ENCODE measurements at regions not wholly inside any gene's neighbourhood (a gene's known extent, or its start where the extent isn't known, plus 50 kb on each side); places are given as distances from the start of the nearest gene placed in this dataset.

- no peak for ATAC-seq
- Histone ChIP-seq H3K27me3 (ENCODE audit: control insufficient read depth in 2 of 2, insufficient read depth in 2 of 2, low read length in 2 of 2) (no peaks in the 10 kb centered on the region), H3K4me3 (ENCODE audit: low read length) (no peak overlapping the region), H3K9me3 (ENCODE audit: control insufficient read depth in 2 of 3, low read length in 3 of 3) (no peaks in the 10 kb centered on the region), H3K4me1 (ENCODE audit: control insufficient read depth in 2 of 2, insufficient read depth in 2 of 2, low read length in 2 of 2) (no peaks in the 10 kb centered on the region), H3K27ac (ENCODE audit: low read depth, low read length) (no peak overlapping the region), H3K36me3 (ENCODE audit: control insufficient read depth in 2 of 3, insufficient read depth in 3 of 3, low read length in 3 of 3) (no peaks in the 10 kb centered on the region)
- Mint-ChIP-seq H3K27ac (no peak overlapping the region), H3K9me3 (no peaks in the 10 kb centered on the region), H3K4me3 (no peak overlapping the region), H3K36me3 (no peaks in the 10 kb centered on the region), H3K27me3 (peaks cover 0 to 18% (median 15%) of the 10 kb centered on the region in 5 donors), H3K4me1 (no peaks in the 10 kb centered on the region)
- no peak for DNase-seq
- CTCF ChIA-PET: no interaction called here
- POLR2A ChIA-PET: no interaction called here
- intact Hi-C loops (cut with micrococcal nuclease): no loop called here
Measured at GRCh38 chr18:51400721-51401120, 203.2 kb upstream of the MEX3C start.

- H3K27ac ChIP-seq (ENCODE audit: low read depth, low read length): no peak overlapping the region
- H3K9me3 Mint-ChIP-seq: no peaks in the 10 kb centered on the region
Measured at GRCh38 chr18:51401912-51402311, 204.4 kb upstream of the MEX3C start.

GRCh38 chr18:51404620-51405019 is 207.1 kb upstream of the MEX3C start:
- no peak overlapping the region for H3K4me3 Mint-ChIP-seq
- H3K36me3 Mint-ChIP-seq: no peaks in the 10 kb centered on the region
- no peaks in the 10 kb centered on the region for H3K4me1 Mint-ChIP-seq
- no peak for DNase-seq
- no peak overlapping the region for H3K4me3 ChIP-seq (ENCODE audit: low read length)
- ATAC-seq: no peak
- H3K9me3 ChIP-seq (ENCODE audit: control insufficient read depth in 2 of 3, low read length in 3 of 3): no peaks in the 10 kb centered on the region
- no peaks in the 10 kb centered on the region for H3K36me3 ChIP-seq (ENCODE audit: control insufficient read depth in 2 of 3, insufficient read depth in 3 of 3, low read length in 3 of 3)
- no peaks in the 10 kb centered on the region for H3K27me3 ChIP-seq (ENCODE audit: control insufficient read depth in 2 of 2, insufficient read depth in 2 of 2, low read length in 2 of 2)
- ChIA-PET CTCF (no interaction called here), POLR2A (no interaction called here)
- intact Hi-C loops (cut with micrococcal nuclease): no loop called here
- peaks cover 0 to 4% (median 0%) of the 10 kb centered on the region in 11 donors for H3K9me3 Mint-ChIP-seq
- no peak overlapping the region for H3K27ac Mint-ChIP-seq
- H3K27ac ChIP-seq (ENCODE audit: low read depth, low read length): no peak overlapping the region
- no peaks in the 10 kb centered on the region for H3K4me1 ChIP-seq (ENCODE audit: control insufficient read depth in 2 of 2, insufficient read depth in 2 of 2, low read length in 2 of 2)
- peaks cover 8 to 30% (median 12%) of the 10 kb centered on the region in 5 donors for H3K27me3 Mint-ChIP-seq

More at GRCh38 chr18:51401912-51402311, 204.4 kb upstream of the MEX3C start:
- Histone ChIP-seq H3K27me3 (ENCODE audit: control insufficient read depth in 2 of 2, insufficient read depth in 2 of 2, low read length in 2 of 2) (no peaks in the 10 kb centered on the region), H3K36me3 (ENCODE audit: control insufficient read depth in 2 of 3, insufficient read depth in 3 of 3, low read length in 3 of 3) (no peaks in the 10 kb centered on the region), H3K4me3 (ENCODE audit: low read length) (no peak overlapping the region), H3K9me3 (ENCODE audit: control insufficient read depth in 2 of 3, low read length in 3 of 3) (no peaks in the 10 kb centered on the region), H3K4me1 (ENCODE audit: control insufficient read depth in 2 of 2, insufficient read depth in 2 of 2, low read length in 2 of 2) (no peaks in the 10 kb centered on the region)
- H3K4me1 Mint-ChIP-seq: no peaks in the 10 kb centered on the region
- CTCF ChIA-PET: no interaction called here
- POLR2A ChIA-PET: no interaction called here
- ATAC-seq: no peak
- H3K36me3 Mint-ChIP-seq: no peaks in the 10 kb centered on the region
- H3K27me3 Mint-ChIP-seq: peaks cover 0 to 17% (median 8%) of the 10 kb centered on the region in 5 donors
- intact Hi-C loops (cut with micrococcal nuclease): no loop called here
- H3K4me3 Mint-ChIP-seq: no peak overlapping the region
- no peak for DNase-seq
- no peak overlapping the region for H3K27ac Mint-ChIP-seq

- no peak overlapping the region for H3K27ac ChIP-seq (ENCODE audit: low read depth, low read length)
- no peaks in the 10 kb centered on the region for H3K4me1 ChIP-seq (ENCODE audit: control insufficient read depth in 2 of 2, insufficient read depth in 2 of 2, low read length in 2 of 2)
- no peaks in the 10 kb centered on the region for H3K27me3 ChIP-seq (ENCODE audit: control insufficient read depth in 2 of 2, insufficient read depth in 2 of 2, low read length in 2 of 2)
- no peaks in the 10 kb centered on the region for H3K36me3 ChIP-seq (ENCODE audit: control insufficient read depth in 2 of 3, insufficient read depth in 3 of 3, low read length in 3 of 3)
- ChIA-PET CTCF (no interaction called here), POLR2A (no interaction called here)
- H3K4me1 Mint-ChIP-seq: no peaks in the 10 kb centered on the region
- H3K27me3 Mint-ChIP-seq: peaks cover 10 to 36% (median 20%) of the 10 kb centered on the region in 5 donors
- no peak overlapping the region for H3K4me3 ChIP-seq (ENCODE audit: low read length)
- H3K4me3 Mint-ChIP-seq: no peak overlapping the region
- DNase-seq (no peak), ATAC-seq (no peak)
- H3K9me3 ChIP-seq (ENCODE audit: control insufficient read depth in 2 of 3, low read length in 3 of 3): no peaks in the 10 kb centered on the region
- intact Hi-C loops (cut with micrococcal nuclease): no loop called here
- H3K9me3 Mint-ChIP-seq: peaks cover 0 to 4% (median 0%) of the 10 kb centered on the region in 11 donors
- H3K36me3 Mint-ChIP-seq: no peaks in the 10 kb centered on the region
- H3K27ac Mint-ChIP-seq: no peak overlapping the region
Measured at GRCh38 chr18:51405683-51406477, 208.4 kb upstream of the MEX3C start.

GRCh38 chr18:51417643-51418483 is 220.4 kb upstream of the MEX3C start:
- Histone ChIP-seq H3K4me1 (ENCODE audit: control insufficient read depth in 2 of 2, insufficient read depth in 2 of 2, low read length in 2 of 2) (no peaks in the 10 kb centered on the region), H3K36me3 (ENCODE audit: control insufficient read depth in 2 of 3, insufficient read depth in 3 of 3, low read length in 3 of 3) (no peaks in the 10 kb centered on the region), H3K4me3 (ENCODE audit: low read length) (no peak overlapping the region), H3K9me3 (ENCODE audit: control insufficient read depth in 2 of 3, low read length in 3 of 3) (no peaks in the 10 kb centered on the region), H3K27ac (ENCODE audit: low read depth, low read length) (no peak overlapping the region), H3K27me3 (ENCODE audit: control insufficient read depth in 2 of 2, insufficient read depth in 2 of 2, low read length in 2 of 2) (no peaks in the 10 kb centered on the region)
- H3K27ac Mint-ChIP-seq: no peak overlapping the region
- H3K27me3 Mint-ChIP-seq: peaks cover under 1 to 7% (median 5%) of the 10 kb centered on the region in 5 donors
- ChIA-PET CTCF (no interaction called here), POLR2A (no interaction called here)
- intact Hi-C loops (cut with micrococcal nuclease): no loop called here
- no peak overlapping the region for H3K4me3 Mint-ChIP-seq
- no peak for ATAC-seq
- no peaks in the 10 kb centered on the region for H3K36me3 Mint-ChIP-seq
- H3K9me3 Mint-ChIP-seq: no peaks in the 10 kb centered on the region
- DNase-seq: no peak
- no peaks in the 10 kb centered on the region for H3K4me1 Mint-ChIP-seq

GRCh38 chr18:51425475-51425874 is 228.0 kb upstream of the MEX3C start:
- no peak for ATAC-seq
- CTCF ChIA-PET: no interaction called here
- no peaks in the 10 kb centered on the region for H3K4me1 ChIP-seq (ENCODE audit: control insufficient read depth in 2 of 2, insufficient read depth in 2 of 2, low read length in 2 of 2)
- H3K27ac ChIP-seq (ENCODE audit: low read depth, low read length): no peak overlapping the region
- no peaks in the 10 kb centered on the region for H3K27me3 ChIP-seq (ENCODE audit: control insufficient read depth in 2 of 2, insufficient read depth in 2 of 2, low read length in 2 of 2)
- Mint-ChIP-seq H3K4me3 (no peak overlapping the region), H3K9me3 (peaks cover 0 to 4% (median 0%) of the 10 kb centered on the region in 11 donors), H3K36me3 (no peaks in the 10 kb centered on the region), H3K4me1 (peaks cover 0 to 4% (median 0%) of the 10 kb centered on the region in 7 donors), H3K27me3 (peaks cover 0 to 33% (median 13%) of the 10 kb centered on the region in 5 donors), H3K27ac (no peak overlapping the region)
- intact Hi-C loops (cut with micrococcal nuclease): no loop called here
- H3K4me3 ChIP-seq (ENCODE audit: low read length): no peak overlapping the region
- POLR2A ChIA-PET: no interaction called here
- no peak for DNase-seq
- no peaks in the 10 kb centered on the region for H3K9me3 ChIP-seq (ENCODE audit: control insufficient read depth in 2 of 3, low read length in 3 of 3)
- no peaks in the 10 kb centered on the region for H3K36me3 ChIP-seq (ENCODE audit: control insufficient read depth in 2 of 3, insufficient read depth in 3 of 3, low read length in 3 of 3)
